Choroid plexus epithelial cell (primary cell): ENCODE measurements at regions not wholly inside any gene's neighbourhood (a gene's known extent, or its start where the extent isn't known, plus 50 kb on each side); places are given as distances from the start of the nearest gene placed in this dataset.
A peak's percentile ranks its signal among the peaks of the same experiment; 100 is the strongest.

Source experiments
- DNase-seq: peaks from one replicate; pipeline ENCODE4 v3.0.0-alpha.2; 2010; ENCODE audit warnings: low read depth
- H3K4me3 ChIP-seq: 2 replicates; pipeline ENCODE4 v1.5.1; 2011; ENCODE audit warnings: low read depth, mild to moderate bottlenecking, control low read depth, low read length, moderate library complexity
- TF ChIP-seq, protein P1 (sequence below): conservative IDR thresholded peaks from 2 replicates; pipeline ENCODE4 v1.5.1; 2011; ENCODE audit warnings: low read depth, mild to moderate bottlenecking, control low read depth, inconsistent platforms, low read length, moderate library complexity

DNA sequence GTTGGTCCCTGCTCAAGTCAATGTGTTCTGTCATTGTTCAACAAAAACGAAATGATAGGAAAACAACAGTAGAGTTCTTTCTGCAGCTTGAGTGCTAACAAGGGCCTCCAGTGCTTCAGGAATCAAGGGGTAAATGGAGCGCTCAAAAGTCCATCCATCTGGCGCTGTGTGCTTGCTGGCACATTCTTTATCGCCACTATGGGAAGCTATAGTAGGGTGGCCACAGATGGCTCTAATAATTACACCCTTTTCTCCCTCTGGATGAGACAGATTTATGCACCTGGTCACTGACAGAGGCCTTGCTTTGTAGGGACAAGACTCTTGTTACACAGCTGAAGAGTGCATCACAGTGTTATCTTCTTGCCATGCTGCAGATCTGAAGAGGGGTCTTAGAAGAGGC is 136.0 kb downstream of the GDAP2 start:
- H3K4me3 ChIP-seq: no peak overlapping the region
- no peak for DNase-seq
- TF ChIP-seq, protein P1, sequence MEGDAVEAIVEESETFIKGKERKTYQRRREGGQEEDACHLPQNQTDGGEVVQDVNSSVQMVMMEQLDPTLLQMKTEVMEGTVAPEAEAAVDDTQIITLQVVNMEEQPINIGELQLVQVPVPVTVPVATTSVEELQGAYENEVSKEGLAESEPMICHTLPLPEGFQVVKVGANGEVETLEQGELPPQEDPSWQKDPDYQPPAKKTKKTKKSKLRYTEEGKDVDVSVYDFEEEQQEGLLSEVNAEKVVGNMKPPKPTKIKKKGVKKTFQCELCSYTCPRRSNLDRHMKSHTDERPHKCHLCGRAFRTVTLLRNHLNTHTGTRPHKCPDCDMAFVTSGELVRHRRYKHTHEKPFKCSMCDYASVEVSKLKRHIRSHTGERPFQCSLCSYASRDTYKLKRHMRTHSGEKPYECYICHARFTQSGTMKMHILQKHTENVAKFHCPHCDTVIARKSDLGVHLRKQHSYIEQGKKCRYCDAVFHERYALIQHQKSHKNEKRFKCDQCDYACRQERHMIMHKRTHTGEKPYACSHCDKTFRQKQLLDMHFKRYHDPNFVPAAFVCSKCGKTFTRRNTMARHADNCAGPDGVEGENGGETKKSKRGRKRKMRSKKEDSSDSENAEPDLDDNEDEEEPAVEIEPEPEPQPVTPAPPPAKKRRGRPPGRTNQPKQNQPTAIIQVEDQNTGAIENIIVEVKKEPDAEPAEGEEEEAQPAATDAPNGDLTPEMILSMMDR: no peak

DNA sequence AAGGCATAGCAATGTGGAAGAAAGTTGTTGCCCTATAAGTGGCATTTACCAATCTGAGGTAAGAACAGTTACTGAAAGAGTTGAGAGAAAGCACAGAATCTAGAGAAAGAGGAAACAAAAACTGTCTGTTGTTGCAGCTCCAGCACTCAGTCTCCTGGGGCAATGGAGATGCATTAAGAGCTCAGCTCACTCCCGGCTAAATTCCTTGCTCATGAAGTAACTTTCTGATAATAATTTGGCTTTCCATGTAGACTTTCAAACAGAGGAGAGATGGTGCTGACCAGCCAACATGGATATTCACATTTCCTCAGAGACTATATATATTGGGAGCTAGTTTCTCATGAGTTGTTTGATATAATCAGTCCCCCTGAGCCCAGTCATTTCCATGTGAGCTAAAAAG is 135.3 kb downstream of the GDAP2 start:
- peak; percentile 53 for DNase-seq

DNA sequence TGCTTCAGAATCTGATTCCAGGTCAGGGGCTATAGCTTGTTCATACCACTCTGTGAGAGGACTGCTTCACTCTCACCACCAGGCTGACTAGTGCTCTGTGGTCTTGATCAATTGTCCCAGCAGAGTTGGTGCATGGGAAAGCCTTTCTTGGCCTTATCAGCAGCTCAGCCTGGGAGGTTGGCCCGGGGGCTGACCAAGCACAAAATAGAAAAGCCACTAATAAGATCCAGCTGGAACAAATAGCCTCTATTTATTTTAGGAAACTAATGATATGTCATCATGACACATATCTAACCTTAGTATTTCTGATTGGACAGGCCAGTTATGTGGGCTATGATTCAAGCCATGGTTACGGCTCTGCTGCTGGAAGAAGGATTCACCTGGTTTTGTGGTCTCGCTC is 134.2 kb downstream of the GDAP2 start:
- peak; percentile 55 for DNase-seq

More for the DNA sequence above, 135.3 kb downstream of the GDAP2 start:
- TF ChIP-seq, protein P1: no peak
- no peak overlapping the region for H3K4me3 ChIP-seq

DNA sequence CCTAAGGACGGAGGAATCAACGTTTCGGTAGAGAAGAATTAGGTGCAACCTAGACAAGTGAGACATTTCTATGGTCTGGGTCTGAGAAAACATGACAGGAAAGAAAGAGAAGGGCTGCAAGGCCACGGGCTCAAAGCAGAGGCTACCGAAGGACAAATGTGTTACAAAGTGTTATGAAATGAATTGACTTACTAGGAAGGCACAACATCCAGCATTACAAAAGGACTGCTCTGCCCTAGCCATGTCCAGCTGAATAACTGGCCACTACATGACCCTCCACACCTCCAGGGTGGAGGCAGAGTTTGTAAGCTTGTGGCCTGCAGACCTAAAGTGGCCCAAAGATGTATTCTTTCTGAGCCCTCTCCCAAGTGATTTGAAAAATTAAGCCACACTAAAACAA is 133.6 kb downstream of the GDAP2 start:
- no peak overlapping the region for H3K4me3 ChIP-seq
- TF ChIP-seq, protein P1: no peak
- no peak for DNase-seq

More for the DNA sequence above, 134.2 kb downstream of the GDAP2 start:
- TF ChIP-seq, protein P1: peak; percentile 28
- H3K4me3 ChIP-seq: no peak overlapping the region

DNA sequence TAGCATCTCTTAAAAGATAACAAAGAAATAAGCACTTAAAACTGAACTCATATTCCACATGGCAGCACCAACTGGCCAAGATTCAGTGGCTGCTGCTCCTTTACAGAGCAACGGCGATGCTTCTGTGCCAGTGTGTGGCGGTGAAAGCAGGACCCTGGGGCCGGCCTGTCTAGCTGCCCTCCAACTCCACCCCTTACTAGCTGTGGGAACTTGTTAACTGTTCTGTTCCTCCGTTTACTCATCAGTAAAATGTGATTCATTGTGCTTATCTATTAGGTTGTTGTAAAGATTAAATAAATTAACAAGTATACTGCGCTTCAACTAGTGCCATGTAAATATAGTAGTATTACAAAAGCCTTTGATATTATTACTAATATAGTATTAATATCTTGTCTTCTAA is 133.2 kb downstream of the GDAP2 start:
- TF ChIP-seq, protein P1: no peak
- DNase-seq: no peak

DNA sequence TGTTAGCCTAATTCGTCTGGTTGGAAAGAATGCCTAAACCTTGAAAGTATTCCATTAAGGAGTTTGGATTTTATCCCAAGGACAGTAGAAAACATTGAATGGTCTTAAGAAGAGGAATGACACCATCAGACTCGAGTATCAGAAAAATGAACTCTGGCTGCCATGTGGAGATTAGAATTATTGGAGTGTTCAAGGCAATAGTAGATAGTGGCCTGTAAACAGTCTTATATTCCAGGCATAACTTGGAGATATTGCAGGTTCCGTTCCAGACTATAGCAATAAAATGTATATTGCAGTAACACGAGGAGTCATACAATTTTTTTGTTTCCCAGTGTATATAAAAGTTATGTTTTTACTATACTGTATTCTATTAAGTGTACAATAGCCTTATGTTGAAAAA is 130.9 kb downstream of the GDAP2 start:
- TF ChIP-seq, protein P1: no peak
- no peak for DNase-seq
- no peak overlapping the region for H3K4me3 ChIP-seq

More for the DNA sequence above, 133.2 kb downstream of the GDAP2 start:
- no peak overlapping the region for H3K4me3 ChIP-seq

DNA sequence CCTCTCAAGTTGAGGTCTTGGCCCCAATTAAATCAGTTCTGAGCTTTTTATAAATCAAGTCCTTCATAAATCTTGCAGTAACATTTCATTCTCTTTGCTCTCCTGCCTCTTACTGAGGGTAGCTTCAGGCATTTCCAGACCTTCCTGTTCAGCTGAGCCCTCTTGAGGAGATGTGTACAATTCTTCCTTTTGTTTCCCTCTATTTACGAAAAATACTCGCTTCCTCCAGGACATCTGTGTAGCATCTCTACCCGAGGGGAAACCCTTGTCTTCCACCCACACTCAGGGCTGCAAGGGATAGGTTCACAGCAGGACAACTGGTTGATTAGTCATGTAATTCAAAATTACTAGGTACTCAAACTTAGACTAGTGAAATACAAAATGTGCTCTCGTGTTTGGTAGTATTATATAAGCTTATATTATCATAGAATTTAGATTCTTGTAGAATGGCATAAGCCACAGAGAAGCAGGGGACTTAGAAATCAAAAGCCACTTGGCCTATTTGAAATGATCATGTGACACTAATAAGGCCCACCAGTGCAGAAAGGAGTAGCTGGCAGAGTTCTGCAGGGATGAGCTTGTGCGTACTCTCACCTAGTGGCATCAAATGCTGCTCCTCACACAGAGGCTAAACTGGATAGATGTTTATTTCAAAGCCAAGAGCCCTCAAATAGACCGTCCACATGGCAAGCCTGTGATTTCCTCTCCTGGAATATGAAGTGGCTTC is 126.7 kb downstream of the GDAP2 start:
- TF ChIP-seq, protein P1: no peak
- no peak overlapping the region for H3K4me3 ChIP-seq
- DNase-seq: peak; percentile 42
